Right ventricle myocardium superior (tissue), 1 donor: ENCODE measurements at regions not wholly inside any gene's neighbourhood (a gene's known extent, or its start where the extent isn't known, plus 50 kb on each side); places are given as distances from the start of the nearest gene placed in this dataset.
"Not testable (repeated sequence)": the region's sequence is repeated elsewhere in the genome, so short reads cannot be mapped to it uniquely, and the experiment has no call there.

Source experiments
- ATAC-seq: fragments of 200-7000 bp; cut with Tn5 transposase; one replicate; pipeline ENCODE4 v1.9.1; 2020; ENCODE audit warnings: mild to moderate bottlenecking; ENCODE audit not compliant: poor library complexity
- DNase-seq: peaks from one replicate; pipeline ENCODE4 v3.0.0-alpha.2; 2020
- intact Hi-C: fragments of 100-400 bp; cut with DNase I; formaldehyde crosslinking; loops from one replicate; pipeline ENCODE4 v1.11.2; 2022
- donor health status: DM: no; HTN: yes; CAD: no; lungs with severe emphysema.

GRCh38 chr5:158058208-158059120 lies 199.5 kb upstream of the CLINT1 start:
- DNase-seq: no peak
- intact Hi-C loops: no loop called here
- no peak for ATAC-seq

GRCh38 chr5:158056130-158056825 lies 197.3 kb upstream of the CLINT1 start:
- DNase-seq: no peak
- ATAC-seq: no peak
- intact Hi-C loops: no loop called here

- intact Hi-C loops: no loop called here
- DNase-seq (no peak), ATAC-seq (no peak)
Observed at GRCh38 chr5:158055111-158055501, 196.2 kb upstream of the CLINT1 start.

GRCh38 chr5:158054223-158055110 lies 195.5 kb upstream of the CLINT1 start:
- no peak for DNase-seq
- intact Hi-C loops: no loop called here

GRCh38 chr5:158051036-158051435 lies 192.1 kb upstream of the CLINT1 start:
- intact Hi-C loops: no loop called here
- DNase-seq: no peak
- no peak for ATAC-seq

More at GRCh38 chr5:158054223-158055110, 195.5 kb upstream of the CLINT1 start:
- no peak for ATAC-seq

GRCh38 chr5:158050421-158050820 lies 191.5 kb upstream of the CLINT1 start:
- no peak for DNase-seq
- intact Hi-C loops: no loop called here
- no peak for ATAC-seq

GRCh38 chr5:158049459-158049858 lies 190.5 kb upstream of the CLINT1 start:
- no peak for ATAC-seq
- intact Hi-C loops: no loop called here

GRCh38 chr5:158045696-158046095 lies 186.8 kb upstream of the CLINT1 start:
- DNase-seq: no peak
- intact Hi-C loops: no loop called here
- ATAC-seq: no peak

More at GRCh38 chr5:158049459-158049858, 190.5 kb upstream of the CLINT1 start:
- no peak for DNase-seq

- no peak for ATAC-seq
- DNase-seq: no peak
- intact Hi-C loops: no loop called here
Observed at GRCh38 chr5:158039911-158040347, 181.0 kb upstream of the CLINT1 start.

- intact Hi-C loops: no loop called here
- DNase-seq (no peak), ATAC-seq (no peak)
Observed at GRCh38 chr5:158039441-158039840, 180.5 kb upstream of the CLINT1 start.

GRCh38 chr5:158036983-158037595 lies 178.1 kb upstream of the CLINT1 start:
- DNase-seq, intact Hi-C loops: not testable (repeated sequence)

GRCh38 chr5:158034586-158034985 lies 175.6 kb upstream of the CLINT1 start:
- DNase-seq, ATAC-seq, intact Hi-C loops: not testable (repeated sequence)

More at GRCh38 chr5:158036983-158037595, 178.1 kb upstream of the CLINT1 start:
- not testable (repeated sequence) for ATAC-seq

GRCh38 chr5:158033724-158034123 lies 174.8 kb upstream of the CLINT1 start:
- DNase-seq: no peak
- intact Hi-C loops: no loop called here
- no peak for ATAC-seq

- ATAC-seq (no peak), DNase-seq (no peak)
- intact Hi-C loops: no loop called here
Observed at GRCh38 chr5:158033076-158033475, 174.1 kb upstream of the CLINT1 start.

GRCh38 chr5:158032246-158032645 lies 173.3 kb upstream of the CLINT1 start:
- intact Hi-C loops: no loop called here
- ATAC-seq (no peak), DNase-seq (no peak)

- no peak for ATAC-seq
Observed at GRCh38 chr5:158027806-158028775, 169.1 kb upstream of the CLINT1 start.

GRCh38 chr5:158026304-158027031 lies 167.5 kb upstream of the CLINT1 start:
- DNase-seq: no peak
- no peak for ATAC-seq
- intact Hi-C loops: no loop called here

More at GRCh38 chr5:158027806-158028775, 169.1 kb upstream of the CLINT1 start:
- DNase-seq: no peak
- intact Hi-C loops: no loop called here
